PC-9 (cell line): ENCODE measurements at regions not wholly inside any gene's neighbourhood (a gene's known extent, or its start where the extent isn't known, plus 50 kb on each side); places are given as distances from the start of the nearest gene placed in this dataset.

Source experiments
- BruUV-seq: library from RNA; stranded (reverse); fragments of 400-500 nt; replicated peaks from 2 replicates; lab custom pipeline; 2021; lab: Mats Ljungman, UMichigan
- CTCF ChIA-PET: fragments of 300-600 bp; sonication (Branson Sonifier 250); formaldehyde crosslinking; loops from one replicate; lab custom pipeline; 2022; ENCODE audit warnings: antibody characterized with exemption; lab: Charles Lee
- POLR2A ChIA-PET: fragments of 300-600 bp; sonication (Branson Sonifier 250); formaldehyde crosslinking; loops from one replicate; lab custom pipeline; 2022; ENCODE audit warnings: antibody characterized with exemption; ENCODE audit not compliant: unreplicated experiment; lab: Charles Lee
- DNase-seq, 2 experiments: peaks; one replicate each; pipeline versions ENCODE4 v3.0.0 to v3.0.0-alpha.2; 2015 to 2022; ENCODE audit warnings: mixed read lengths in 1 of 2
- H2AFZ ChIP-seq: fragments of 200-600 bp; sonication (generic); 2 replicates; pipeline ENCODE4 v1.8.1; 2017; ENCODE audit warnings: antibody characterized with exemption
- H3F3A ChIP-seq: fragments of 200-600 bp; sonication (generic); 2 replicates; pipeline ENCODE4 v1.8.1; 2017; ENCODE audit warnings: antibody characterized with exemption, mild to moderate bottlenecking, low read depth; ENCODE audit not compliant: insufficient read depth
- H3K27ac ChIP-seq: fragments of 200-600 bp; sonication (generic); 2 replicates; pipeline ENCODE4 v1.6.1; 2016; ENCODE audit warnings: mixed run types
- H3K27me3 ChIP-seq: fragments of 200-600 bp; sonication (generic); 2 replicates; pipeline ENCODE4 v1.6.1; 2016; ENCODE audit warnings: low read depth, mixed run types; ENCODE audit not compliant: insufficient read depth
- H3K36me3 ChIP-seq: fragments of 200-600 bp; sonication (generic); 2 replicates; pipeline ENCODE4 v1.6.1; 2016; ENCODE audit warnings: low read depth, mixed run types
- H3K4me1 ChIP-seq: fragments of 200-600 bp; sonication (generic); replicated peaks from 2 replicates; pipeline ENCODE4 v1.6.1; 2016; ENCODE audit warnings: mixed run types; ENCODE audit not compliant: insufficient read depth
- H3K4me2 ChIP-seq: fragments of 200-600 bp; sonication (generic); 2 replicates; pipeline ENCODE4 v1.6.1; 2017; ENCODE audit warnings: mixed run types
- H3K4me3 ChIP-seq: fragments of 200-600 bp; sonication (generic); 2 replicates; pipeline ENCODE4 v1.6.1; 2016; ENCODE audit warnings: mixed run types
- H3K79me2 ChIP-seq: fragments of 200-600 bp; sonication (generic); 2 replicates; pipeline ENCODE4 v1.6.1; 2017; ENCODE audit warnings: low read depth, mixed run types
- H3K9me2 ChIP-seq: fragments of 200-600 bp; sonication (generic); 2 replicates; pipeline ENCODE4 v1.8.1; 2017; ENCODE audit warnings: mild to moderate bottlenecking; ENCODE audit not compliant: insufficient read depth
- H3K9me3 ChIP-seq: fragments of 200-600 bp; sonication (generic); 2 replicates; pipeline ENCODE4 v1.8.1; 2016; ENCODE audit warnings: low read depth; ENCODE audit not compliant: insufficient read depth
- H4K20me1 ChIP-seq: fragments of 200-600 bp; sonication (generic); 2 replicates; pipeline ENCODE4 v1.8.1; 2017; ENCODE audit not compliant: insufficient read depth
- EZH2 ChIP-seq: fragments of 200-600 bp; sonication (generic); IDR thresholded peaks from 2 replicates; pipeline ENCODE4 v1.8.0; 2017; ENCODE audit warnings: antibody characterized with exemption, low read depth
- intact Hi-C: fragments of 100-400 bp; cut with micrococcal nuclease; formaldehyde crosslinking; loops from one replicate; pipeline ENCODE4 v1.10.0; 2022; ENCODE audit not compliant: unreplicated experiment
- TF ChIP-seq, protein P1 (sequence below): fragments of 200-600 bp; sonication (generic); conservative IDR thresholded peaks from 2 replicates; pipeline ENCODE4 v1.6.1; 2017; ENCODE audit warnings: mixed run types, antibody characterized with exemption, mild to moderate bottlenecking, moderate library complexity

DNA sequence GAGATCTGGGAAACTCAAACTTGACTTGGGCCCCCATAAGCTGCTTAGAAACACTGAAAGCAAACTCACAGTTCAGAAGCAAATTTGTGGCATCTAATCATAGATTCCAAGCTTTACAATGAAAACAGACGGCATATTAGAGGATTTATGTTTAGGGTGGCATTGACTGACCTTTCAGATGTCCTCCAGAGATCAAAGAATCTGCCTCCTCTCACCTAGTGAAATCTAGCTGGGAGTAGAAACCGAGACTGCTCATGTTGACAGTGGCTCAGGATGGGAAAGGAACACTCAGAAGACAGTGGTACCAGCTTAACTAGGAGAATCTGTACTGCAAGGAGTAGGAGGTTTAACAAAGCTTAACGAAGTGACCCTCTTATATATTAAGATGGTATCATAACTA, 345.0 kb downstream of the GXYLT1 start:
- Histone ChIP-seq H3K9me2 (no peaks in the 10 kb centered on the region), H4K20me1 (no peaks in the 10 kb centered on the region), H3K27ac (no peak overlapping the region), H3K4me3 (no peak overlapping the region), H3K27me3 (no peaks in the 10 kb centered on the region), H3K4me1 (no peaks in the 10 kb centered on the region), H2AFZ (no peak overlapping the region), H3K79me2 (no peaks in the 10 kb centered on the region), H3F3A (no peaks in the 10 kb centered on the region), H3K9me3 (no peaks in the 10 kb centered on the region), H3K4me2 (no peak overlapping the region), H3K36me3 (no peaks in the 10 kb centered on the region)
- TF ChIP-seq EZH2 = no peak
- TF ChIP-seq, protein P1, sequence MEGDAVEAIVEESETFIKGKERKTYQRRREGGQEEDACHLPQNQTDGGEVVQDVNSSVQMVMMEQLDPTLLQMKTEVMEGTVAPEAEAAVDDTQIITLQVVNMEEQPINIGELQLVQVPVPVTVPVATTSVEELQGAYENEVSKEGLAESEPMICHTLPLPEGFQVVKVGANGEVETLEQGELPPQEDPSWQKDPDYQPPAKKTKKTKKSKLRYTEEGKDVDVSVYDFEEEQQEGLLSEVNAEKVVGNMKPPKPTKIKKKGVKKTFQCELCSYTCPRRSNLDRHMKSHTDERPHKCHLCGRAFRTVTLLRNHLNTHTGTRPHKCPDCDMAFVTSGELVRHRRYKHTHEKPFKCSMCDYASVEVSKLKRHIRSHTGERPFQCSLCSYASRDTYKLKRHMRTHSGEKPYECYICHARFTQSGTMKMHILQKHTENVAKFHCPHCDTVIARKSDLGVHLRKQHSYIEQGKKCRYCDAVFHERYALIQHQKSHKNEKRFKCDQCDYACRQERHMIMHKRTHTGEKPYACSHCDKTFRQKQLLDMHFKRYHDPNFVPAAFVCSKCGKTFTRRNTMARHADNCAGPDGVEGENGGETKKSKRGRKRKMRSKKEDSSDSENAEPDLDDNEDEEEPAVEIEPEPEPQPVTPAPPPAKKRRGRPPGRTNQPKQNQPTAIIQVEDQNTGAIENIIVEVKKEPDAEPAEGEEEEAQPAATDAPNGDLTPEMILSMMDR = no peak
- no peak for DNase-seq
- intact Hi-C loops = no loop called here
- CTCF ChIA-PET = no interaction called here
- BruUV-seq = no TSS peak
- POLR2A ChIA-PET = no interaction called here

GRCh38 chr12:41795910-41796309, 348.8 kb downstream of the GXYLT1 start:
- H3K9me2 ChIP-seq = no peaks in the 10 kb centered on the region
- TF ChIP-seq EZH2 = no peak
- TF ChIP-seq, protein P1 = no peak
- intact Hi-C loops = no loop called here
- no peaks in the 10 kb centered on the region for H3K9me3 ChIP-seq
- no peak overlapping the region for H3K27ac ChIP-seq
- H3K4me2 ChIP-seq = no peak overlapping the region
- BruUV-seq = no TSS peak
- H2AFZ ChIP-seq = no peak overlapping the region
- H3K4me1 ChIP-seq = no peaks in the 10 kb centered on the region
- no peaks in the 10 kb centered on the region for H3F3A ChIP-seq
- H4K20me1 ChIP-seq = no peaks in the 10 kb centered on the region
- CTCF ChIA-PET = no interaction called here
- DNase-seq = no peak
- POLR2A ChIA-PET = no interaction called here
- no peaks in the 10 kb centered on the region for H3K36me3 ChIP-seq
- no peak overlapping the region for H3K4me3 ChIP-seq
- H3K27me3 ChIP-seq = no peaks in the 10 kb centered on the region
- H3K79me2 ChIP-seq = no peaks in the 10 kb centered on the region

GRCh38 chr12:41795051-41795600, 349.5 kb downstream of the GXYLT1 start:
- Histone ChIP-seq H3K4me2 (no peak overlapping the region), H2AFZ (no peak overlapping the region), H3K36me3 (no peaks in the 10 kb centered on the region), H3K4me1 (no peaks in the 10 kb centered on the region), H3F3A (no peaks in the 10 kb centered on the region), H4K20me1 (no peaks in the 10 kb centered on the region), H3K4me3 (no peak overlapping the region), H3K27me3 (no peaks in the 10 kb centered on the region), H3K9me3 (no peaks in the 10 kb centered on the region), H3K9me2 (no peaks in the 10 kb centered on the region), H3K79me2 (no peaks in the 10 kb centered on the region), H3K27ac (no peak overlapping the region)
- ChIA-PET POLR2A (no interaction called here), CTCF (no interaction called here)
- DNase-seq = no peak
- BruUV-seq = no TSS peak
- intact Hi-C loops = no loop called here
- TF ChIP-seq, protein P1 = no peak
- no peak for TF ChIP-seq EZH2
